ENCODE measurements at regions not wholly inside any gene's neighbourhood (a gene's known extent, or its start where the extent isn't known, plus 50 kb on each side); places are given as distances from the start of the nearest gene placed in this dataset.

- TF ChIP-seq CTCF (IDR thresholded peaks at IDR 0.05) = no peak
- no peak for TF ChIP-seq POLR2A (IDR thresholded peaks at IDR 0.05)
Observed at GRCh38 chr15:99857836-99858235, 124.6 kb upstream of the LYSMD4 start.
